Vagina (tissue), 2 donors: ENCODE measurements at regions not wholly inside any gene's neighbourhood (a gene's known extent, or its start where the extent isn't known, plus 50 kb on each side); places are given as distances from the start of the nearest gene placed in this dataset.

Source experiments
- POLR2A ChIP-seq, 2 donors: fragments of 450-650 bp; IDR thresholded peaks; one replicate each; pipeline ENCODE4 v1.6.1; 2017; ENCODE audit warnings: antibody characterized with exemption in 2 of 2, mild to moderate bottlenecking in 2 of 2, moderate library complexity in 2 of 2
- POLR2AphosphoS5 ChIP-seq, 2 donors: sonication (generic); formaldehyde crosslinking; IDR thresholded peaks; one replicate each; pipeline ENCODE4 v1.9.0; 2017; ENCODE audit warnings: antibody characterized with exemption in 2 of 2, mild to moderate bottlenecking in 2 of 2, low read depth in 1 of 2; ENCODE audit not compliant: insufficient read depth in 1 of 2
- TF ChIP-seq, protein P1 (sequence below), 3 experiments: fragments of 450-650 bp in 2 of 3; fragments of 200-600 bp in 1 of 3; sonication (generic) in 1 of 3; IDR thresholded peaks; one replicate each; pipeline ENCODE4 v1.5.1; 2017 to 2019; ENCODE audit warnings: antibody characterized with exemption in 3 of 3, mild to moderate bottlenecking in 2 of 3, moderate library complexity in 2 of 3

DNA sequence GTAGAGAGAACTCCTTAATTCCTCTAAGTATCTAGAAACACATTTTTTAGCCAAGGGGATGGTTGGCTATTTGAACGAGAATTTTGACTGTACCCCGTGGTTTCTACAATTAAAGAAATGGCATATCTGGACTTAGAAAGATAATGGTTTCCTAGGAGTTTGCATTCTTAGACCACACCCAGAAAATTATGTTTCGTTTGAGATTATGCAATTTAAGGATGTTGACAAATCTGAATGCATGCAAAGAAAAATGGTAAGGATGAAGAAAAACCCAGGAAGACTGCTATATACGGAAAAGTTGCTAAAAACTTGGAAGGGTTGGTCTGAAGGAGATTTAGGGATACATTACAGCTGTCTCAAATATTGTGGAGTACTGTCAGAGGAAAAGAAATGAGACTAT, 538.5 kb upstream of the WWC1 start:
- TF ChIP-seq, protein P1, sequence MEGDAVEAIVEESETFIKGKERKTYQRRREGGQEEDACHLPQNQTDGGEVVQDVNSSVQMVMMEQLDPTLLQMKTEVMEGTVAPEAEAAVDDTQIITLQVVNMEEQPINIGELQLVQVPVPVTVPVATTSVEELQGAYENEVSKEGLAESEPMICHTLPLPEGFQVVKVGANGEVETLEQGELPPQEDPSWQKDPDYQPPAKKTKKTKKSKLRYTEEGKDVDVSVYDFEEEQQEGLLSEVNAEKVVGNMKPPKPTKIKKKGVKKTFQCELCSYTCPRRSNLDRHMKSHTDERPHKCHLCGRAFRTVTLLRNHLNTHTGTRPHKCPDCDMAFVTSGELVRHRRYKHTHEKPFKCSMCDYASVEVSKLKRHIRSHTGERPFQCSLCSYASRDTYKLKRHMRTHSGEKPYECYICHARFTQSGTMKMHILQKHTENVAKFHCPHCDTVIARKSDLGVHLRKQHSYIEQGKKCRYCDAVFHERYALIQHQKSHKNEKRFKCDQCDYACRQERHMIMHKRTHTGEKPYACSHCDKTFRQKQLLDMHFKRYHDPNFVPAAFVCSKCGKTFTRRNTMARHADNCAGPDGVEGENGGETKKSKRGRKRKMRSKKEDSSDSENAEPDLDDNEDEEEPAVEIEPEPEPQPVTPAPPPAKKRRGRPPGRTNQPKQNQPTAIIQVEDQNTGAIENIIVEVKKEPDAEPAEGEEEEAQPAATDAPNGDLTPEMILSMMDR (IDR thresholded peaks at IDR 0.05), result no peak
- TF ChIP-seq POLR2A (IDR thresholded peaks at IDR 0.05), result no peak
- no peak for TF ChIP-seq POLR2AphosphoS5 (IDR thresholded peaks at IDR 0.05; ENCODE audit: insufficient read depth in 1 of 2, low read depth in 1 of 2)
